ENCODE measurements at regions not wholly inside any gene's neighbourhood (a gene's known extent, or its start where the extent isn't known, plus 50 kb on each side); places are given as distances from the start of the nearest gene placed in this dataset.

DNA sequence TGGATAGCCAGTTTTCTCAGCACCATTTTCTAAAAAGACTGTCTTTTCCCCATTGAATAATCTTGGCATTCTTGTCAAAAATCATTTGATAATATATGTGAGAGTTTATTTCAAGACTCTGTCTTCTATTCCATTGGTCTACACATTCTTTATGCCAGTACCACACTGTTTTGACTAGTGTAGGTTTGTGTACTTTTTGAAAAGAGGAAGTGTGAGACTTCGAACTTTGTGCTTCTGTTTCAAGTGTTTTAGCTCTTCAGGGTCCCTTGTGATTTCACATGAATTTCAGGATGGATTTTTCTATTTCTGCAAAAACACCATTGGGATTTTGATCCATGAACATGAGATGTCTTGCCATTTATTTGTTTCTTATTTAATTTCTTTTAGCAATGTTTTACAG, 78.5 kb upstream of the ALDH1A1 start:
- Histone ChIP-seq H3K79me2 (ENCODE audit: control insufficient read depth, insufficient read depth, low read length) (no peaks in the 10 kb centered on the region), H2AFZ (ENCODE audit: control insufficient read depth, low read length) (no peak overlapping the region), H3K9me1 (ENCODE audit: control insufficient read depth, extremely low read depth, insufficient read depth, low read length) (no peaks in the 10 kb centered on the region), H3K4me2 (ENCODE audit: control insufficient read depth, extremely low read depth, insufficient read depth, low read depth, low read length) (no peak overlapping the region), H3K27ac (ENCODE audit: control insufficient read depth, insufficient read depth, low read length) (no peak overlapping the region), H3K4me3 (ENCODE audit: control insufficient read depth in 2 of 3, extremely low read depth in 1 of 3, insufficient read depth in 2 of 3, low read depth in 1 of 3, low read length in 3 of 3) (no peak overlapping the region), H3K9ac (ENCODE audit: control insufficient read depth, extremely low read depth, insufficient read depth, low read length) (no peak overlapping the region), H4K20me1 (ENCODE audit: control insufficient read depth, extremely low read depth, insufficient read depth, low read length) (no peaks in the 10 kb centered on the region), H3K36me3 (ENCODE audit: control insufficient read depth in 2 of 2, extremely low read depth in 1 of 2, insufficient read depth in 2 of 2, low read length in 2 of 2) (no peaks in the 10 kb centered on the region), H3K9me3 (ENCODE audit: control insufficient read depth, low read depth, low read length) (no peaks in the 10 kb centered on the region), H3K27me3 (ENCODE audit: control insufficient read depth, extremely low read depth, insufficient read depth, low read length) (peaks cover 5% of the 10 kb centered on the region), H3K4me1 (ENCODE audit: control insufficient read depth, extremely low read depth, insufficient read depth, low read length) (no peaks in the 10 kb centered on the region)
- TF ChIP-seq EZH2 (IDR thresholded peaks at IDR 0.05; ENCODE audit: low read length), result no peak
- TF ChIP-seq, protein P1, sequence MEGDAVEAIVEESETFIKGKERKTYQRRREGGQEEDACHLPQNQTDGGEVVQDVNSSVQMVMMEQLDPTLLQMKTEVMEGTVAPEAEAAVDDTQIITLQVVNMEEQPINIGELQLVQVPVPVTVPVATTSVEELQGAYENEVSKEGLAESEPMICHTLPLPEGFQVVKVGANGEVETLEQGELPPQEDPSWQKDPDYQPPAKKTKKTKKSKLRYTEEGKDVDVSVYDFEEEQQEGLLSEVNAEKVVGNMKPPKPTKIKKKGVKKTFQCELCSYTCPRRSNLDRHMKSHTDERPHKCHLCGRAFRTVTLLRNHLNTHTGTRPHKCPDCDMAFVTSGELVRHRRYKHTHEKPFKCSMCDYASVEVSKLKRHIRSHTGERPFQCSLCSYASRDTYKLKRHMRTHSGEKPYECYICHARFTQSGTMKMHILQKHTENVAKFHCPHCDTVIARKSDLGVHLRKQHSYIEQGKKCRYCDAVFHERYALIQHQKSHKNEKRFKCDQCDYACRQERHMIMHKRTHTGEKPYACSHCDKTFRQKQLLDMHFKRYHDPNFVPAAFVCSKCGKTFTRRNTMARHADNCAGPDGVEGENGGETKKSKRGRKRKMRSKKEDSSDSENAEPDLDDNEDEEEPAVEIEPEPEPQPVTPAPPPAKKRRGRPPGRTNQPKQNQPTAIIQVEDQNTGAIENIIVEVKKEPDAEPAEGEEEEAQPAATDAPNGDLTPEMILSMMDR (optimal IDR thresholded peaks at IDR 0.05 in 1 of 3, IDR thresholded peaks at IDR 0.05 in 1 of 3, conservative IDR thresholded peaks at IDR 0.05 in 1 of 3; ENCODE audit: extremely low read depth in 1 of 3, insufficient read depth in 2 of 3, low read length in 3 of 3), result no peak
- dilution Hi-C loops (cut with MboI; ENCODE audit: extremely low pct_ligation_motif_present, low sequenced_read_pairs), result no loop called here
- no peak for FAIRE-seq
- DNase-seq (ENCODE audit: low read depth, low spot score), result no peak

DNA sequence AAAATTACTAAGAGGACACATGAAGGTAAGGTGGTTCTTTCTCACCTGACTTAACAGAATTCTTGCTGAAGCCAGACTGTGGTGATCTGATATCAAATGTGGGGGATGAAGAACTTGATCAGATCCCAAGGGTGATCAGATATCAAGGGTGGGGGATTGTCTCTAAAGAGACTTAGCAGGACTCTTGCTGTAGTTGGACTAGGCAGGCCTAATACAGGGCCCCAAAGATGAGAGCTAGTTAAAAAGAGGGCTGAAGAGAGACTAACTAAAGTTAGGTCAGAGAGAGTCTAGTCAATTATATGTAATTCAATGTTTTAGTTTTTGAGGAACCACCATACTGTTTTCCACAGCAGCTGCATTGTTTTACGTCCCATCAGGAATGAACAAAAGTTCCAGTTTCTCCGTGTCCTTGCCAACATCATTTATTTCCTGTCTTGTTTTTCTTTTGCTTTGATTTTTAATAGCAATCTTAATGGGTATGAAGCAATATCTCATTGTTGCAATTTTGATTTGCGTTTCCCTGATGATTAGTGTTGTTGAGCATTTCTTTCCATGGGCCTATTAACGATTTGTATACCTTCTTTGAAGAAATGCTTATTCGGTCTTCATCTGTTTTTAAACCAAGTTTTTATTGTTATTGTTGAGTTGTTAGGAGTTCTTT, 77.6 kb upstream of the ALDH1A1 start:
- Histone ChIP-seq H3K27ac (ENCODE audit: control insufficient read depth, insufficient read depth, low read length) (no peak overlapping the region), H3K79me2 (ENCODE audit: control insufficient read depth, insufficient read depth, low read length) (no peaks in the 10 kb centered on the region), H3K9me3 (ENCODE audit: control insufficient read depth, low read depth, low read length) (no peaks in the 10 kb centered on the region), H3K27me3 (ENCODE audit: control insufficient read depth, extremely low read depth, insufficient read depth, low read length) (no peaks in the 10 kb centered on the region), H4K20me1 (ENCODE audit: control insufficient read depth, extremely low read depth, insufficient read depth, low read length) (no peaks in the 10 kb centered on the region), H3K4me2 (ENCODE audit: control insufficient read depth, extremely low read depth, insufficient read depth, low read depth, low read length) (no peak overlapping the region), H3K4me1 (ENCODE audit: control insufficient read depth, extremely low read depth, insufficient read depth, low read length) (no peaks in the 10 kb centered on the region), H3K36me3 (ENCODE audit: control insufficient read depth in 2 of 2, extremely low read depth in 1 of 2, insufficient read depth in 2 of 2, low read length in 2 of 2) (no peaks in the 10 kb centered on the region), H3K4me3 (ENCODE audit: control insufficient read depth in 2 of 3, extremely low read depth in 1 of 3, insufficient read depth in 2 of 3, low read depth in 1 of 3, low read length in 3 of 3) (no peak overlapping the region), H3K9me1 (ENCODE audit: control insufficient read depth, extremely low read depth, insufficient read depth, low read length) (no peaks in the 10 kb centered on the region), H3K9ac (ENCODE audit: control insufficient read depth, extremely low read depth, insufficient read depth, low read length) (no peak overlapping the region), H2AFZ (ENCODE audit: control insufficient read depth, low read length) (no peak overlapping the region)
- FAIRE-seq (no peak), DNase-seq (ENCODE audit: low read depth, low spot score) (no peak)
- dilution Hi-C loops (cut with MboI; ENCODE audit: extremely low pct_ligation_motif_present, low sequenced_read_pairs), result no loop called here
- TF ChIP-seq, protein P1 (optimal IDR thresholded peaks at IDR 0.05 in 1 of 3, IDR thresholded peaks at IDR 0.05 in 1 of 3, conservative IDR thresholded peaks at IDR 0.05 in 1 of 3; ENCODE audit: extremely low read depth in 1 of 3, insufficient read depth in 2 of 3, low read length in 3 of 3), result no peak
- TF ChIP-seq EZH2 (IDR thresholded peaks at IDR 0.05; ENCODE audit: low read length), result no peak
